Liver (tissue), 8 donors: ENCODE measurements at regions not wholly inside any gene's neighbourhood (a gene's known extent, or its start where the extent isn't known, plus 50 kb on each side); places are given as distances from the start of the nearest gene placed in this dataset.

Source experiments
- DNase-seq: peaks from one replicate; pipeline ENCODE4 v3.0.0-alpha.2; 2017; ENCODE audit warnings: low spot score
- H3K27ac ChIP-seq, 2 donors: one replicate each; pipeline ENCODE4 v1.7.0; 2013; ENCODE audit warnings: inconsistent platforms in 2 of 2, low read length in 2 of 2, control low read depth in 1 of 2, low read depth in 1 of 2, mild to moderate bottlenecking in 1 of 2
- H3K27me3 ChIP-seq, 4 donors: one replicate each; pipeline versions ENCODE4 v1.6.1 to v1.7.0; 2013; ENCODE audit warnings: low read length in 3 of 4, inconsistent platforms in 1 of 4, mild to moderate bottlenecking in 1 of 4, moderate library complexity in 1 of 4; ENCODE audit not compliant: control insufficient read depth in 4 of 4, insufficient read depth in 4 of 4
- H3K36me3 ChIP-seq, 4 donors: one replicate each; pipeline versions ENCODE4 v1.6.1 to v1.7.0; 2013; ENCODE audit warnings: low read length in 3 of 4, mild to moderate bottlenecking in 3 of 4, low read depth in 1 of 4, moderate library complexity in 1 of 4; ENCODE audit not compliant: control insufficient read depth in 4 of 4, insufficient read depth in 3 of 4
- H3K4me1 ChIP-seq, 4 donors: one replicate each; pipeline versions ENCODE4 v1.6.1 to v1.7.0; 2013; ENCODE audit warnings: low read length in 3 of 4, mild to moderate bottlenecking in 3 of 4, moderate library complexity in 1 of 4; ENCODE audit not compliant: control insufficient read depth in 4 of 4, insufficient read depth in 4 of 4
- H3K4me3 ChIP-seq, 3 donors: one replicate each; pipeline versions ENCODE4 v1.6.1 to v1.7.0; 2013; ENCODE audit warnings: low read length in 3 of 3, control low read depth in 1 of 3, low read depth in 1 of 3, mild to moderate bottlenecking in 1 of 3
- H3K9ac ChIP-seq, 2 donors: one replicate each; pipeline ENCODE4 v1.7.0; 2013; ENCODE audit warnings: low read length in 2 of 2, mild to moderate bottlenecking in 2 of 2, moderate library complexity in 2 of 2, control low read depth in 1 of 2, low read depth in 1 of 2
- H3K9me3 ChIP-seq, 4 donors: one replicate each; pipeline versions ENCODE4 v1.6.1 to v1.7.0; 2013; ENCODE audit warnings: low read length in 3 of 4; ENCODE audit not compliant: control insufficient read depth in 4 of 4
- ATF3 ChIP-seq: IDR thresholded peaks from 2 replicates; pipeline ENCODE4 v1.6.1; 2016; ENCODE audit warnings: antibody characterized with exemption
- CTCF ChIP-seq: fragments of 150-350 bp; IDR thresholded peaks from 2 replicates; pipeline ENCODE4 v1.5.1; 2017; ENCODE audit warnings: improper control_type of control experiment, low read depth, low read length; ENCODE audit not compliant: missing input control
- EGR1 ChIP-seq, 2 donors: IDR thresholded peaks; 2 replicates each; pipeline ENCODE4 v1.6.1; 2016 to 2018; ENCODE audit warnings: antibody characterized with exemption in 2 of 2, low read depth in 2 of 2
- FOXA1 ChIP-seq: IDR thresholded peaks from 2 replicates; pipeline ENCODE4 v1.6.1; 2016; ENCODE audit warnings: antibody characterized with exemption
- FOXA2 ChIP-seq: IDR thresholded peaks from 2 replicates; pipeline ENCODE4 v1.6.1; 2016; ENCODE audit warnings: antibody characterized with exemption
- GABPA ChIP-seq, 2 donors: IDR thresholded peaks in 1 of 2; conservative IDR thresholded peaks in 1 of 2; 2 replicates each; pipeline ENCODE4 v1.6.1; 2016; ENCODE audit warnings: antibody characterized with exemption in 2 of 2, mild to moderate bottlenecking in 1 of 2, moderate library complexity in 1 of 2
- HNF4A ChIP-seq, 2 donors: conservative IDR thresholded peaks; 2 replicates each; pipeline ENCODE4 v1.6.1; 2016; ENCODE audit warnings: antibody characterized with exemption in 2 of 2, mild to moderate bottlenecking in 2 of 2
- HNF4G ChIP-seq: IDR thresholded peaks from 2 replicates; pipeline ENCODE4 v1.6.1; 2016; ENCODE audit warnings: antibody characterized with exemption
- JUND ChIP-seq, 2 donors: IDR thresholded peaks; 2 replicates each; pipeline ENCODE4 v1.6.1; 2016; ENCODE audit warnings: antibody characterized with exemption in 2 of 2
- MAX ChIP-seq: IDR thresholded peaks from 2 replicates; pipeline ENCODE4 v1.6.1; 2016; ENCODE audit warnings: antibody characterized with exemption
- NR2F2 ChIP-seq: IDR thresholded peaks from 2 replicates; pipeline ENCODE4 v1.6.1; 2016; ENCODE audit warnings: antibody characterized with exemption
- RAD21 ChIP-seq, 2 donors: IDR thresholded peaks; 2 replicates each; pipeline ENCODE4 v1.6.1; 2016; ENCODE audit warnings: antibody characterized with exemption in 2 of 2, mild to moderate bottlenecking in 2 of 2
- REST ChIP-seq: IDR thresholded peaks from 2 replicates; pipeline ENCODE4 v1.6.1; 2016; ENCODE audit warnings: antibody characterized with exemption, mild to moderate bottlenecking
- RXRA ChIP-seq, 2 donors: IDR thresholded peaks; 2 replicates each; pipeline ENCODE4 v1.6.1; 2017 to 2018; ENCODE audit warnings: antibody characterized with exemption in 2 of 2, mild to moderate bottlenecking in 1 of 2
- SP1 ChIP-seq: IDR thresholded peaks from 2 replicates; pipeline ENCODE4 v1.6.1; 2018; ENCODE audit warnings: antibody characterized with exemption, mild to moderate bottlenecking
- TAF1 ChIP-seq: conservative IDR thresholded peaks from 2 replicates; pipeline ENCODE4 v1.6.1; 2016; ENCODE audit warnings: antibody characterized with exemption, mild to moderate bottlenecking
- YY1 ChIP-seq: IDR thresholded peaks from 2 replicates; pipeline ENCODE4 v1.6.1; 2016; ENCODE audit warnings: antibody characterized with exemption, mild to moderate bottlenecking
- ZBTB33 ChIP-seq: IDR thresholded peaks from 2 replicates; pipeline ENCODE4 v1.6.1; 2016; ENCODE audit warnings: antibody characterized with exemption
- WGBS: extraction: QIAGEN DNeasy Blood & Tissue Kit; methylation state at CpG from one replicate; pipeline ENCODE4 v1.1.7; 2013; 5-methylcytosine and 5-hydroxymethylcytosine counted together
- donor health status: healthy.
- donor health status: healthy.
- donor health status: healthy.
- donor health status: healthy.
- donor health status: healthy.

GRCh38 chr9:86638109-86638508 lies 283.9 kb upstream of the TUT7 start:
- Histone ChIP-seq H3K36me3 (no peaks in the 10 kb centered on the region), H3K9me3 (peaks cover 0 to 5% (median 0%) of the 10 kb centered on the region in 4 donors), H3K27me3 (peaks cover 0 to 2% (median 0%) of the 10 kb centered on the region in 4 donors), H3K4me3 (no peak overlapping the region), H3K27ac (no peak overlapping the region), H3K9ac (no peak overlapping the region), H3K4me1 (no peaks in the 10 kb centered on the region)
- 100% methylated on average over 1 of the region's 1 CpG for WGBS
- DNase-seq: no peak
- TF ChIP-seq MAX: no peak
- TF ChIP-seq JUND (IDR thresholded peaks at IDR 0.05): no peak

GRCh38 chr9:86637515-86637914 lies 283.3 kb upstream of the TUT7 start:
- 32% methylated on average over 11 of the region's 11 CpGs for WGBS
- Histone ChIP-seq H3K9me3 (peaks cover 0 to 5% (median 0%) of the 10 kb centered on the region in 4 donors), H3K4me3 (no peak overlapping the region), H3K4me1 (no peaks in the 10 kb centered on the region), H3K9ac (no peak overlapping the region), H3K27ac (no peak overlapping the region), H3K36me3 (no peaks in the 10 kb centered on the region), H3K27me3 (peaks cover 0 to 2% (median 0%) of the 10 kb centered on the region in 4 donors)
- TF ChIP-seq RAD21 (IDR thresholded peaks at IDR 0.05) (peak; percentile 72 to 81), CTCF (peak; percentile 41), NR2F2 (no peak)
- peak; percentile 49 for DNase-seq

GRCh38 chr9:86636519-86636918 lies 282.3 kb upstream of the TUT7 start:
- Histone ChIP-seq H3K4me1 (no peaks in the 10 kb centered on the region), H3K27me3 (peaks cover 0 to 2% (median 0%) of the 10 kb centered on the region in 4 donors), H3K9ac (no peak overlapping the region), H3K4me3 (no peak overlapping the region), H3K36me3 (no peaks in the 10 kb centered on the region), H3K27ac (no peak overlapping the region), H3K9me3 (peaks cover 0 to 5% (median 0%) of the 10 kb centered on the region in 4 donors)
- 60% methylated on average over 4 of the region's 4 CpGs for WGBS
- TF ChIP-seq ZBTB33: no peak
- no peak for TF ChIP-seq NR2F2
- TF ChIP-seq FOXA2: no peak
- no peak for TF ChIP-seq TAF1
- no peak for TF ChIP-seq SP1
- TF ChIP-seq HNF4A (conservative IDR thresholded peaks at IDR 0.05): no peak
- no peak for TF ChIP-seq REST
- no peak for TF ChIP-seq YY1
- TF ChIP-seq EGR1 (IDR thresholded peaks at IDR 0.05; ENCODE audit: low read depth in 2 of 2): no peak
- TF ChIP-seq RXRA (IDR thresholded peaks at IDR 0.05): no peak
- no peak for TF ChIP-seq HNF4G
- no peak for TF ChIP-seq FOXA1
- no peak for TF ChIP-seq RAD21 (IDR thresholded peaks at IDR 0.05)
- TF ChIP-seq ATF3: no peak
- no peak for TF ChIP-seq JUND (IDR thresholded peaks at IDR 0.05)
- no peak for TF ChIP-seq CTCF
- no peak for TF ChIP-seq GABPA (IDR thresholded peaks at IDR 0.05 in 1 of 2, conservative IDR thresholded peaks at IDR 0.05 in 1 of 2)
- TF ChIP-seq MAX: no peak
- no peak for DNase-seq
